ENCODE measurements at regions not wholly inside any gene's neighbourhood (a gene's known extent, or its start where the extent isn't known, plus 50 kb on each side); places are given as distances from the start of the nearest gene placed in this dataset.

DNA sequence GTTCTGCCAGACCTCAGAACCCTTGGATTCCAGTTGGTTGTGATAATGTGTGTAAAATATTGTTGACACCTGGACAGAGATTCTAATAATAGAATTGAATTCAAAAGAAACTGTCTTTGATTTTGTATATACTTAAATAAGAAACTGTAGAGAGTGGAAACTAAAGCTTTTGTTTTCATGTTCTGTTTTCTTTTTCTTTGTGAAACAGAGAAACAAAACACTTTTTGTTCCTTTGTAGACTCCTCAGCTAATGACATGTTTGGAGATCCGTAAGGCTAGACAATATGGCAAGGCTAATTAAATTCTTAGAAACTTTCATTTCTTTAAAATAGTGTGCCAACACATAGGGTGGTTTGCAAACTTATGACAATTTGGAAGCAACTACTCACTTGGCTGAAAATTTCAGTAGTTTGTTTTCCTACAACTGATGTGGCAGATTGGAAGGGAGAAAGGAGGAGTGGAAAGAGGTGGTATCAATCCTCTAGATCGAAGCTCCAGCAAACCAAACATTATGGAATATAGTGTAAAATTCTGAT, 90.9 kb upstream of the FAT1 start:
- Histone ChIP-seq H4K20me1 (ENCODE audit: insufficient read depth, low read length) (no peaks in the 10 kb centered on the region), H2AFZ (replicated peaks; ENCODE audit: low read length, poor library complexity) (no peak overlapping the region), H3K4me1 (ENCODE audit: control insufficient read depth, insufficient read depth, low read length) (no peaks in the 10 kb centered on the region), H3K9ac (ENCODE audit: low read depth, low read length) (no peak overlapping the region), H3K27ac (ENCODE audit: insufficient read depth, low read length) (no peak overlapping the region), H2AK9ac (replicated peaks; ENCODE audit: low read depth, low read length, poor library complexity) (no peak overlapping the region), H3K4me2 (ENCODE audit: low read depth, low read length) (no peak overlapping the region), H3K27me3 (ENCODE audit: control insufficient read depth, insufficient read depth, low read length) (no peaks in the 10 kb centered on the region), H3K79me1 (ENCODE audit: low read depth in 1 of 2, low read length in 2 of 2) (no peaks in the 10 kb centered on the region), H3K56ac (ENCODE audit: extremely low read depth, insufficient read depth, low read length) (no peak overlapping the region), H4K8ac (ENCODE audit: low read depth in 2 of 2, low read length in 2 of 2) (no peak overlapping the region), H3K4ac (ENCODE audit: low read depth, low read length) (no peak overlapping the region), H3K23ac (ENCODE audit: low read depth, low read length) (no peak overlapping the region), H2BK20ac (ENCODE audit: low read depth, low read length) (no peak overlapping the region), H3K14ac (replicated peaks; ENCODE audit: low read depth, low read length) (no peak overlapping the region), H2BK120ac (ENCODE audit: low read depth, low read length) (no peak overlapping the region), H3K9me3 (ENCODE audit: control insufficient read depth, insufficient read depth, low read length) (no peaks in the 10 kb centered on the region; the same call in 1 of the 2 replicates), H4K91ac (ENCODE audit: insufficient read depth, low read depth, low read length) (no peak overlapping the region), H3K18ac (ENCODE audit: low read depth, low read length) (no peak overlapping the region), H3K4me3 (ENCODE audit: insufficient read depth, low read depth, low read length) (no peak overlapping the region), H4K5ac (ENCODE audit: low read depth, low read length) (no peak overlapping the region), H2BK5ac (ENCODE audit: low read depth, low read length, poor library complexity, severe bottlenecking) (no peak overlapping the region), H2AK5ac (ENCODE audit: low read depth, low read length) (no peak overlapping the region), H3K36me3 (ENCODE audit: control insufficient read depth, insufficient read depth, low read length) (no peaks in the 10 kb centered on the region), H3K9me1 (ENCODE audit: insufficient read depth, low read length) (no peaks in the 10 kb centered on the region; the same call in 1 of the 2 replicates), H2BK15ac (ENCODE audit: low read depth, low read length) (no peak overlapping the region)
- DNase-seq (no peak), ATAC-seq (ENCODE audit: low read depth) (no peak)
- no CpG with 5 or more reads among the region's 2 CpGs for WGBS, 2 experiments (ENCODE audit: extremely low coverage in 2 of 2, insufficient read length in 1 of 2)
- no peak for TF ChIP-seq MXI1 (IDR thresholded peaks at IDR 0.05; ENCODE audit: borderline replicate concordance, low read depth, low read length)
- no peak for TF ChIP-seq CEBPB (IDR thresholded peaks at IDR 0.05; ENCODE audit: low read depth, low read length)
- no peak for TF ChIP-seq MAZ (IDR thresholded peaks at IDR 0.05; ENCODE audit: borderline replicate concordance, low read depth, low read length)
- no peak for TF ChIP-seq BHLHE40 (IDR thresholded peaks at IDR 0.05; ENCODE audit: low read depth, low read length)
- no peak for TF ChIP-seq POLR2A (IDR thresholded peaks at IDR 0.05; ENCODE audit: low read depth, low read length)
- TF ChIP-seq, protein P1, sequence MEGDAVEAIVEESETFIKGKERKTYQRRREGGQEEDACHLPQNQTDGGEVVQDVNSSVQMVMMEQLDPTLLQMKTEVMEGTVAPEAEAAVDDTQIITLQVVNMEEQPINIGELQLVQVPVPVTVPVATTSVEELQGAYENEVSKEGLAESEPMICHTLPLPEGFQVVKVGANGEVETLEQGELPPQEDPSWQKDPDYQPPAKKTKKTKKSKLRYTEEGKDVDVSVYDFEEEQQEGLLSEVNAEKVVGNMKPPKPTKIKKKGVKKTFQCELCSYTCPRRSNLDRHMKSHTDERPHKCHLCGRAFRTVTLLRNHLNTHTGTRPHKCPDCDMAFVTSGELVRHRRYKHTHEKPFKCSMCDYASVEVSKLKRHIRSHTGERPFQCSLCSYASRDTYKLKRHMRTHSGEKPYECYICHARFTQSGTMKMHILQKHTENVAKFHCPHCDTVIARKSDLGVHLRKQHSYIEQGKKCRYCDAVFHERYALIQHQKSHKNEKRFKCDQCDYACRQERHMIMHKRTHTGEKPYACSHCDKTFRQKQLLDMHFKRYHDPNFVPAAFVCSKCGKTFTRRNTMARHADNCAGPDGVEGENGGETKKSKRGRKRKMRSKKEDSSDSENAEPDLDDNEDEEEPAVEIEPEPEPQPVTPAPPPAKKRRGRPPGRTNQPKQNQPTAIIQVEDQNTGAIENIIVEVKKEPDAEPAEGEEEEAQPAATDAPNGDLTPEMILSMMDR (conservative IDR thresholded peaks at IDR 0.05; ENCODE audit: low read depth, low read length): no peak
- no peak for TF ChIP-seq CHD1 (IDR thresholded peaks at IDR 0.05; ENCODE audit: low read depth, low read length)
- TF ChIP-seq RAD21 (IDR thresholded peaks at IDR 0.05; ENCODE audit: low read length): no peak
- TF ChIP-seq USF2 (IDR thresholded peaks at IDR 0.05; ENCODE audit: low read depth, low read length): no peak
- TF ChIP-seq MAFK (IDR thresholded peaks at IDR 0.05; ENCODE audit: low read depth, low read length): no peak
- no peak for TF ChIP-seq SMC3 (IDR thresholded peaks at IDR 0.05; ENCODE audit: low read depth, low read length)
- TF ChIP-seq NFE2L2 (IDR thresholded peaks at IDR 0.05; ENCODE audit: low read depth, low read length): no peak
- dilution Hi-C loops (cut with HindIII; ENCODE audit: low sequenced_read_pairs, unreplicated experiment): no loop called here
- intact Hi-C loops (cut with micrococcal nuclease): no loop called here
- BruUV-seq (replicated peaks): no TSS peak
- in situ Hi-C loops (cut with MboI; ENCODE audit: low sequenced_read_pairs): no loop called here
- CTCF ChIA-PET: interaction anchor here (0.7 to 2.0 kb wide), 3 partner anchors 9 to 22 kb away, joined by 3 to 7 read pairs (median 3); no protein-coding TSS in a partner anchor
- POLR2A ChIA-PET (ENCODE audit: unreplicated experiment): no interaction called here
